Ammon's horn (tissue), 1 donor: ENCODE measurements at regions not wholly inside any gene's neighbourhood (a gene's known extent, or its start where the extent isn't known, plus 50 kb on each side); places are given as distances from the start of the nearest gene placed in this dataset.

Experiments used
- DNase-seq: peaks from one replicate; pipeline ENCODE4 v3.0.0-alpha.2; 2016; ENCODE audit warnings: low spot score

DNA sequence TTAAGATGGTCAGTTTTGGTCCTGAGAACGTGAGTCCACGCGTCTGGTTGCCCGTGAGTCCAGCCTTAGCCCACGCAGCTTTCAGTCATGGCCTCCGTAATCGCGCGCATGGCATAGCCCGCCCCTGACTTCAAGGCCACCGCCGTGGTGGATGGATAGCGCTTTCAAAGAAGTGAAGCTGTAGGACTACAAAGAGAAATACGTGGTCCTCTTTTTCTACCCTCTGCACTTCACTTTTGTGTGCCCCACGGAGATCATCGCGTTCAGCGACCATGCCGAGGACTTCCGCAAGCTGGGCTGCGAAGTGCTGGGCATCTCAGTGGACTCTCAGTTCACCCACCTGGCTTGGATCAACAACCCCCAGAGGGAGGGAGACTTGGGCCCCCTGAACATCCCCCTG lies 142.0 kb upstream of the MCHR2 start:
- DNase-seq, result no peak

DNA sequence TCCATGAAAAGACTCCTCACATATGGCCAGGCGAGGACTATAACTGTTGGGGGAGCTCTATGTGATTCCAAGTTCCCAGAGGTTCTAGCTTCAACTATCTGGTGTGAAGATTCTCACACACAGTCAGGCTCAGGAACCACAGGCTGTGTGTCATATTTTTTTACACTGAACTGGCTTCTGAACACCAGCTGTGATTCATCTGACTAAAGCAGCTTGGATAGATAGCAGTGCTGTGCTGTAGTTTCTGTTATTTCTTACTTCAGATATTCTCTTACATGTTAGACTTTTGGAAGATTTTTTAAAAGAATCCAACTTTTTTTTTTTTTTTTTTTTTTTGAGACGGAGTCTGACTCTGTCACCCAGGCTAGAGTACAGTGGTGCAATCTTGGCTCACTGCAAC lies 140.7 kb upstream of the MCHR2 start:
- no peak for DNase-seq

DNA sequence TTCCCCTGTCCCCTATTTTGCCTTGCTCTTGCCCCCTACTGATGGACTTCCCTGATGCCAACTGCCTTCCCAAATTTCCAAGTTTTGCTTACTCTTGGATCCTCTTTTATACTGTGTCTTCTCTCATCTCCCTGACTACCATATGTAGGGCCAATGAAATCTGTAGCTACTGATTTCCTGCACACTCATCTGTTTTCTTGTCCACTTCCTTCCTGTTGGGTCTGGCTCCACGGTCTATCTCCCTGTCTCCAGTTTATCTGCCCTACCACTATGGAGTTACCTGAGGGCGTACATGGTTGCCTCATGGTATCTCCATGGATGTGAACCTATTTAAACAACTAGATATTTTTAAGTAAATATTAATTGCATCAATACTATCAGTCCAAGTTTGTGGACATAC lies 140.3 kb upstream of the MCHR2 start:
- no peak for DNase-seq

DNA sequence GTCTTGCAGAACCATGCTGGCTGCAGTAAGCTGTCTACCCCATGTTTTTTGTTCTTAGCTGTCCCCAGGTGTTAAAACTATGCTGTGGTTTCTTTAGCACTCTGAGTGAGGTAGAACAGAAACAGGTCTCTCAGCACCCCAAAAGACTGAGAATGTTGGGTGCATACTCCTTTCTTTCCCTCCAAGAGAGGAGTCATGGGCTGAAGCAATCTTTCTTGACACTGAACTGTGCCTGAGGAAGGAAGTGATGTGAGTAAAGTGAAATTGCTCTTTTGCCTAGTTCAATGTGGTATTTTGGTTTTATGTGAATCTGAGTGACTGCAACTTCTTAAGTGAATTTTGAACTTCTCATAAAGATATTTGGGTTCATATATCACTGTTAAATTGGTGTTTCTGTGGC lies 138.0 kb upstream of the MCHR2 start:
- DNase-seq, result no peak

DNA sequence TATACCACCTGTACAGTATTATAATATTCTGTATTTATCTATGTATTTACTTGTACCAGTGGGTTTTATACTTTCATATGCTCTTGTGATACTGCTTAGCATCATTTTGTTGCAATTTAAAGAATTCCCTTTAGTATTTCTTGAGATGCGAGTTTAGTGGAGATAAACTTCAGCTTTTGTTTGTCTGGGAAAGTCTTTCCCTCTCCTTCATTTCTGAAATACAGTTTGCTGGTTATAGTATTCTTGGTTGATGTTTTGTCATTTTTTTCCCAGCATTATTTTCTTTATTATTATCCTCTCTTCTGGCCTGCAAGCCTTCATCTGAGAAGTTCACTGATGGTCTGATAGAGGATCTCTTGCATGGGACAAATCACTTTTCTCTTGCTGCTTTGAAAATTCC lies 136.6 kb upstream of the MCHR2 start:
- no peak for DNase-seq

DNA sequence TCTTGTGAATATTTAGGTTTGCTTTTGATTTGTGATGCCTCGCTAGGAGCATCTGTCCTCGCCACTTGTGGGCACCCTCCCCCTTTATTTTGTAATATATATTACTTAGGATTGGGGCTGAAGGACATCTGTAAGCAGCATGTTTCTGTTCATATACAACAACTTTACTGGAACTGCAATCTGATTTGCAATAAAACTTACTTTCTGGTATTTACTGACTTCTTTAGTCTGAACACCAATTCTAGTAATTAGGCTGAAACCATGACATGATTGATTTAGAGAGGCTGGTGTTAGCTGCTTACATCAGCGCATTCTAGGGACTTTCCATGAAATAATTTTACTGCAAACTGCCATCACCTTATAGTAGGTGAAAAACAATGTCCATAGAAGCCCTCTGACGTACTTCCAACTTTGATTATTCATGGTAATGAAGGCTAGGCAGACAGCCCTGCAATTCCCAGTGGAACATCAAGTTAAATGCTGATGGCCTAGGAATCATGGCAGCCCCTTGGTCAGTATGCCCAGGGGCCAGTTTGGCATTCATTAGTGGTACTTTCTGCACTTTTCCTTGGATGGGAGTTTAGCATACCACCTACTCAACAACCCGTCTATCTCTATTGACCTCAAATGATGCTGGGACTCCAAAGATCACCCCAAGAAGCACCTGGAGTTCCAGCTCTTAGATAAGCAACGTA lies 132.9 kb upstream of the MCHR2 start:
- DNase-seq, result no peak

DNA sequence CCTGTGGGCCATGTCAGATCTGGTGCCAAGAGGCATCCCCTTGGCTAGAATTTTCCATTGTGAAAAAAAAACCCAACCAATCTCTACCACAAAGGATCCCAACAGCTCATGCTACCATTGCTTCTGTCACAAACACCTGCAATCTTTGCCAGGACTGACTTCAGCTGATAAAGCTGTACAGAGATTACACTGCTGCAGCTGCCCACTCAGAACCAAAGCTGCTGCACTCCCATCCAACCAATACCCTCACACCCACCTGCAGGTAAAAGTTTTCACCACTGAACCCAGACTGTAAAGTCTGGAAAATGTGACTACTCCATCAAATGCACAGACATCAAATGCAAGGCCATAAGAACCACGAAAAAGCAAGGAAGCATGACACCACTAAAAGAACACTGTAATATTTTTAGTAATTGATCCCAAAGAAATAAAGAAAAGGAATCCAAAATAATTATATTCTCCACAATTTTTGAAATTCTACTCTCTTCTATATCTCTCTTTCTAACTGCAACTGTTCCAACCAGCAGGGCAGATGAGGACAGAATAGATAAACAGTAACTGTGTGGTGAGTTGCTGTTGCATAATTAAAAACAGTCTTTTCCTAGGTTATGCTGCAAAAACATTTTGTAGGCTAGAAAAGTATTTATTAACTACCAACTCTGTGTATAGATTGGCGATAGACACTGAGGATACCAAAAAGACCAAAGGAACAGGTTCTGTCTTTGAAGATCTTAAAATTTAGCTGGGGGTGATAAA lies 128.0 kb upstream of the MCHR2 start:
- DNase-seq, result no peak

DNA sequence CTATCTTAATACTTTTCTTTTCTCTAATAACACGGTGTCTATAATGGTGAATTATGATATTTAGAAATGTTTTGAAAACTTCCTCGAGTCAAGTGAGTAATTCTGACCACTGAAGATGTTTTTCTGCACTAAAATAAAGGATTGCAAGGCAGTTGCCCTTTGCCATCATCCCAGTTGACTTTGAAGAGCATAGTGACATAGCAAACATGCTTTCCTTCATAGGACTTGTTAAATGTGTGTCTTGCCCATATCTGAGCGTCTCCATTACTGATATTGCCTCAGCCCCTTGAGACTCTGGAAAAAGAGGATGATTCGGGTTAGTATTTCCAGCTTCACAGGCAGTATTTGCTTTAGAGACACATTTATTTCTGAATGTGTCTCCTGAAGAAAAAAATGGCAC lies 125.2 kb upstream of the MCHR2 start:
- DNase-seq, result no peak

DNA sequence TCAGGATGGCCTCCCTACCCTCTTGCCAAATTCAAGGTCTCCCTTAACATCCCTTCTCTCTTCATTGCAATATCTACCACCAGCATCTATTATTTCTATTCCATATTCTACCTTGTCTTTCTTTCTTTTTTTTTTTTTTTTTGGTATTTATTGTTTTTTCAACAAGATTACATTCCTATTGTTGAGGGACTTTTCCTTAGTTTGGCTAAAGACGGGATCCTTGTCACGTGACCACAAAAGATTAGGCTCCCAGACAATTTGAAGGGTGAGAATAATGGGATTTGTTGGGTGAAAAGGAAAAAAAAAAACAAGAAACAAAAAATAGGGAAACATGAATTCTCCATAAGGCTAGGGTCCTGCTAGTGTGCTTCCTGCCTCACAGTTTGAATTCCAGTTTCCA lies 124.3 kb upstream of the MCHR2 start:
- no peak for DNase-seq

DNA sequence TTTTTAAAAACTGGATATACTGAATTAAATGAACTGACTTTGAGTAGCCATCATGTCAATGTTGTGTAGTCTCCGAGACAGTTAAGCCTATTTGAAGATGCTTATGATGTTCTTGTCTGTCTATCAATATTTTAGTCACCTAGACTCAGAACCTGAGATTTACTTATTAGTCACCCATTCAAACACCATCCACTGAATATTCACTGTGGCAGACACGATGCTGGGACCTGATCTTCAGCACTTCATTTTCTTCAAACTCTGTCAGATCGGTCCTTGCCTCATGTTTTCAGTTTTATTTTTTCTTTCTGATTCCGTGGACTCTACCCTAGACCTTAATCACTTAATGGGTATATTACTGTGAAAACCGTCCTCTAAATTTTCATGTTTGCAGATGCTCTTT lies 123.7 kb upstream of the MCHR2 start:
- no peak for DNase-seq

DNA sequence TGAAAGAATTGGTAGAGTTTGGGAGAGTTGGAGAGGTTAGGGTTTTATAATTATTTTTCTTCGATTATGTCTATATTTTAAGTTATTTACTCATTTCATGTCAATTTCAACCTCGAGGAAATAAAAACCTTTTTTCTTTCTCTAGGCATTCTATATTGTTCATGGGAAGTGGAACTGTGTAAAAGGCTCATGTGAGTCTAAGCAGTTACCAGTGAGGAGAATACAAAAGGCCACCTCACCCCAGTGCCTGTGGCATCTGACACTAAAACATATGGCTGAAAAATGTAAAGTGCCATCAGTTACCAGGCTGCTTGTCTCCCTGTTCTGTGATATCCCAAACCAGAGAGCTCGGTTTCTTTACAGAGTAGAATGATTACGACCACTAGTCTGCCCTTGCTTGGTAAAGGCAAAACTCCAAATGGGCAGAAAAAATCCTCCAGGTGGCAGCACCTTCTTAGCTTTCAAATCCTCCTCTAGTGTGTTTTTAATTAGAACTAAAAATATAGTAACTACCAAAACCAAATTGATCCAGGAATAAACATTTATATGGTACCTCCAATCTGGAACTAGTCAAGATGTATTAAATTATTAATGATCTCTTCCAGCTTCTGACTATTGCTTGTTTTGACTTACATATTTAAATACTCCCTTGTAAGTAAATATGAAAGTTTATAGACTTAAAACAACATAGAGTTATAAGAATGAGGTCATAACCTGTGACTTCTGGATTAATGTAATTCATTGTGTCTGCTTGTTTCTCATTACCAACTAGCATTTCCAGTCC lies 122.6 kb upstream of the MCHR2 start:
- peak; percentile 55 for DNase-seq

DNA sequence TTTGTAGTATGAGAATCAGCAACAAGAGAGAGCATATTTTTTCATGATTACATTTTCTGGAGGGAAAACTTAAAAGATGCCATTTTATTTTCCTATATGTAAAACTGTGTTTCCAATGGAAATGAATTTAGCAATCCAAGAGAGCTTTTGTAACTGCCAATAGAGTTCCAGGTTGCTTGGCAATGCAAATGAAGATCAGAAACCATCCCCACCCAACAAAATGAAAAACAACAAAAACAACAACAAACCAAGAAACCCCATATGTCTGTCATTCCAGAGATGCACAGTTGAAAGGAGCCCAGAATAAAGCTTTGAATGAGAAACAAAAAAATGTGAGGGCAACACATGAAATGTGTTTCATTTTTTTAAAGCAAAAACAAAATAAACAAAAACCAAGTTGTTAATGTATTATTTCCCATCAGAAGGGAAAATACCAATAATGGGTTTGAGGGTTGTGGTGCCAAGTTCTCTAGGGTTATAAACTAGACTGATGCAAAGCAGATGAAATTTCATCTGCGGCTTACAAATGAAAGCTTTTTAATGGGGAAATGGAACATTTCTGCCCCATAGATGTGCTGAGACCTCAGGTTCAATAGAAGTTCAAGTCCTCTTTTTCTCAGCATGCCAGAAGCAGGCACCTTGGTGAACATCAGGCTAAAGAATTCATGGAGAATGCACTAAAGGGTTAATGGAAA lies 121.5 kb upstream of the MCHR2 start:
- DNase-seq, result no peak

DNA sequence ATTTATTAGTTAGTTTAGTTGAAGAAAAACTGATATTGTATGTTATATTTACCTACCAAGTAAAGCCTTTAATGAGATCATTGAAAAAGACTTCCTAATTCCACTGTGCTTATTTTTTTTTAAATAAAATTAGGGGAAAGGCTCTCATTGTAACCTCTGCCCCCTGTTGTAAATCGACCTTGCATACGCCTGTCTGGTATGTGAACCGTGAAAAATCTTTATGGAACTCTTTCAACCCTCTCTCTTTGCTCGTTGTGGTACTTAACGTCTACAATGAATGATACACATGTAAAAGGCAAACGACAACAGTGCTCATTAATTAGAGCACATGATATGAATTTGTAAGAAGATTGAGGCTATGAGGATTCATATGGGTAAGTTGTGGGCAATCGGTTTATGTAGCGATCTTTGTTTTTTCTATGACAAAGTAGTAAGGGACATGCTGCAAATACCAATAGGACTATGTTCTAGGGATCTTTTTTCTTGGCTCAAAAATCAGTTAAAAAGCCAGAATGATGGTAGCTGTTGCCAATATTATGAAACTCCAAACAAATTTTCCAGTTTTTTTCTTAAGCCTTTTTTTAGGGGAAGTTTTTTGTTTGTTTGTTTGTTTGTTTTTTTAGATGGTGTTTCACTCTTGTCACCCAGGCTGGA lies 119.0 kb upstream of the MCHR2 start:
- DNase-seq, result no peak

DNA sequence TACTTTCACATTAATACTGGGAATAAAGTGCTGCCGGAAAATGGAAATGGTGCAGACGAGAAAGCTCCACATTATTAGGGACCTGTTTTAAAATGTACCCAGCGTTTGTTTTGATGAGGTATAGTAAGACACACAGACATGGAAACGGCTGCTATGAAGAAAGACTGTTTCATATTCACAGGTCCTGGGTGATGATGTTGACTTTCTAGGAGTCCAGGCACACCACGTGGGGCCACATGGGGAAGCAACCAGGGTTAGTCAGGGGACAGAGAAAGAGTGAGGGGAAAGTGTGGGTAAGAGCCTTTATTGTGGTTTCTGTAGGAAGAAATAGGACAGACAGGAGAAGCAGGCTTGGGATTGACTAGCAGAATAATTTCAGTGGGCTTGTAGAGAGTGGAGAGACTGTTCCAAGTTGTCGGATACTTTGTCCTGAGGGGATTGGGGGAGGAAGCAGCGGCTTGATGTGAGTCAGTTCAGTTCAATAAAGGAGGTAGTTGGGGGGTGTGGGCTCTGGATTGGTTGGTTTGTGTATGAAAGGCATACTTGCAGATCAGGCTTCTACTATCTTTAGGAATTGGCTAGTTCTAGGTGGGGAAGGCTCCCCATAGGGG lies 112.0 kb upstream of the MCHR2 start:
- DNase-seq, result no peak

DNA sequence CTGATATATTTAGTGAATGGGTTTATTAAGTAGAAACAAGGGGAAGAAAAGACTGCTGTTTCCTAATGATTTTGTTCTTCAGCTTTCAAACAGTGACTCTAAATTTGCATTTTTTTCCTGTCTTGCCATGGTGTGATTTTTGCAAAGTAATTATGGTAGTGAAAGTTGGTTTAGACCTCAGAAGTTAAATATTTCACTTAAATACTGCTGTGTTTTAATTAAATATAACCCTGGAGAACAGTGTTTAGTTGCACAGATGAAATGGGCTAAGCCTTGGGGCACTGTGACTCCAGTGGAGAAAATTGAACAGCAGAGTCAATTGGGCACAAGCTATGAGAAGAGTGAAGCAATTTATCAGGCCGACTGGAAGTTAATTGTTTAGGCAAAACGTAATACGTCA lies 111.1 kb upstream of the MCHR2 start:
- no peak for DNase-seq

DNA sequence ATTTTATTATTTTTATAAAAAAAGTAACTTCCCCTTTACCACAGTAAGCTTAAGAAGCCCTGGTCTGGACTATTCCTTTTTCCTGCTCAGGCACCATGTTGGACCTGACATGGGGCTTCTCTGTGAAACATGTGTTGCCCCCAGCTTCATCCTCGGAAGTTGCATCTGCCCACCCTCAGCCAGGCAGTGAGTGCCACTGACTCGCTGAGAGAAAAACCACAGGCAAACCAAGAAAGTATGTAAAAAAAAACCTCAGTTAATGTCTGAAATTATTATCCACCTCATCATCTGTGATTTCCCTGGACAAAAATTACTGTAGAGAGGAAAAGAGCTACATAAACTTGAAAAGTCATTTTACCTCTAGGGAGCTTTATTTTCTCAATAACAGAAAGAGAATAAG lies 109.9 kb upstream of the MCHR2 start:
- no peak for DNase-seq

DNA sequence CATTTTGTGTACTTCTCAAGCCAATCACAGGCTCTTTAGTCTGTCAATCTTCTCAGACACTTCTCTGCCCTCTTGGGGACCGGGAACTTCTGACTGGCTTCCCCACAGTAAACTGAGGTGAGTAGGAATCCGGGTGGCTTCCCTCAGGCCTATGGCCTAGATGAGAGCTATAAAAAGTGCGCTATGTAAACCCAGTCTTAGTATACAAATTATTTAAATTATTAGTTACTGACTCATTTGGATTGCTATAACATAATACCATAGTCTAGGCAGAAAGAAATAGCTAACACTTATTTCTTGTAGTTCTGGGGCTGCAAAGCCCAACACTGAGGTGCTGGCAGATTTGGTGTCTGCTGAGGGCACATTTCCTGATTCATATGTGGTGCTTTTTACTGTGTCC lies 109.2 kb upstream of the MCHR2 start:
- DNase-seq, result no peak

DNA sequence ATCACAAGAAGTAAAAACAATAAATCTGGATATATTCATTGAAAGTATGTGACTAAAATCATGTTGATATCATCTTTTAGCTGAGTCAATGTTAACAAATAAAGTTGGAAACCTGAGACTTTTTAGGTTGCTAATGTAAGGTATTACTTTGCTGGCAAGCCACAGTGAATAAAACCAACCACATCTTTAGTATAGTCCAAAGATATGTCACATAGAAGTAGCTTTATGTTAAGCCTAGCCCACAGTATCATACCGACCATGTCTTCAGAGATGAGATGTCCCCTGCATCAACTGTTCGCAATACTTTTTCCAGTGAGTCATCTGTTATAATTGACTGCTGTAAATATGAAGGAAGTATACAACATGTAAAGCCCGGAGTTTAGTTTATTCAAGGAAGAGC lies 107.6 kb upstream of the MCHR2 start:
- DNase-seq, result no peak

DNA sequence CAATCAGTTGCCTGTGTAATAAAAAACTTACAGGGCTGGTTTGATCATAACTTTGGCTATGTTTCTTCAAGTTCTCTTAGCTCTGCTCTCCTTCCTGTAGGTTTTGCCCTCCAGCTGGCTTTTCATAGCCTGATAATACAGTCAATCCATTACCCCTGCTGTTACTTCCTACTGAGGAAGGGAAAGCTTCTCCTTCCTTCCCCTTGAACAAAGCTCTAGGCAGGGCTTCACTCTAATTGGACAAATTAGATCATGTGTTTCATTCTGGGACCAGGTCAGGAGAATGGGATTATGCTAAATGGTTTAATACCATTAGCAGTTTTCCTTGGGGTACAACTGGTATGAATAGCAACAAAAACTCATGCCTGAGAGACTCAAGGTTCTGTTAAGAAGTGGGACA lies 106.8 kb upstream of the MCHR2 start:
- no peak for DNase-seq

DNA sequence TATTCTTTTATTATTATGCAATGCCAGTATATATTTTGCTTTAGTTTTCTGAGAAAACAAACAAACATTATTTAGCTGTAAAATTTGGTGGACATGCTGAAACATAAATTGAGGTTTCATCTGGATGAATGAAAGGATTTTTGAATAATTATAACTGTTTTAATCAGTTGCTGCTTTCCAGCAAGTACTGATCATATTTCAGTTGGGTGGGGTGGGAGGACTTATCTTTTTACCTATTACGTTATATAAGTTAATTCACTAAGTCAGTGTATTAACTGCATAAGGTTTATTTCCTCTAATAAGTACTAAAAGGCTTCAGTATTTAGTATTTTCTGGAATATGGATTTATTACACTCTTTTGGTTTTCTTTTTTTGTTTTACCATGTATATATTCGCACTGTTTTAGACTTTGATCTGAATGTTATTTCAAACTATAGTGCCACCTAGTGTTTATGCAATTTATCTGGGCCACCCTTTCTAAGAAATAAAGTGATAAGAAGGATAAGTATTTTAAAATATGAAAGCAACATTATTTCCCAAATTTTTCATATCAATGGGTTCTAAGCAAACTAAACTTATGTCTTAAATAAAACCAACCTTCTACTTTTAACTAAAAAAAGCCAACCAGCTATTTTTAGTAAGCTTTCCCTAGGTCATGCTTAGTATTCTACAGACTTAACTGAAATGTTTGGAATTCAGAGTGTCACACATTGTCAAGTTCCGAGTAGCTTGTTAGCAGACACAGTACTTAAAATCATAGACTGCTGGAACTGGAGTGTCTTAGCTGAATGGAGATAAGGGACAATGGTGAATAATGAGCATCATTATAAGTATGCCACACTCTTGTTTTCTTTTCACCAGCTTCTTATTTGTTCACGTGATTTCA lies 105.4 kb upstream of the MCHR2 start:
- no peak for DNase-seq

DNA sequence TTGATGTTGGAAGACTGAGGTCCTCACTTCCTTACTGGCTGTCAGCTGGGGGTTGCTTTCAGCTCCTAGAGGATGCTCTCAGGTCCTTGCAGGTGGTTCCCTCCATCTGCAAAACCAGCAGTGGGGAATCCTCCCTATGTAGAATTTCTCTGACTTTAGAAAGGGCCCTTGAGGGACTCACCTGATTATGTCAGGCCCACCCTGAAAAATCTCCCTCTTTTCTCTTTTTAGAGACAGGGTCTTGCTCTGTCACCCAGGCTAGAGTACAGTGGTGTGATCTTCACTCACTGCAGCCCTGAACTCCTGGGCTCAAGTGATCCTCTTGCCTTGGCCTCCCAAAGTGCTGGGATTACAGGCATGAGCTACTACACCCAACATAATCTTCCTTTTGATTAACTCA lies 102.9 kb upstream of the MCHR2 start:
- no peak for DNase-seq
